ENCODE measurements at regions not wholly inside any gene's neighbourhood (a gene's known extent, or its start where the extent isn't known, plus 50 kb on each side); places are given as distances from the start of the nearest gene placed in this dataset.

- no peak for TF ChIP-seq CTCF (conservative IDR thresholded peaks at IDR 0.05; ENCODE audit: low read depth, low read length)
- no peak for TF ChIP-seq MXI1 (IDR thresholded peaks at IDR 0.05; ENCODE audit: borderline replicate concordance, low read depth, low read length)
- TF ChIP-seq NFE2L2 (IDR thresholded peaks at IDR 0.05; ENCODE audit: low read depth, low read length): no peak
- no peak for TF ChIP-seq ELK1 (IDR thresholded peaks at IDR 0.05; ENCODE audit: borderline replicate concordance, low read depth, low read length)
- TF ChIP-seq MAZ (IDR thresholded peaks at IDR 0.05; ENCODE audit: borderline replicate concordance, low read depth, low read length): no peak
- TF ChIP-seq BHLHE40 (IDR thresholded peaks at IDR 0.05; ENCODE audit: low read depth, low read length): no peak
- no peak for TF ChIP-seq POLR2A (IDR thresholded peaks at IDR 0.05; ENCODE audit: low read depth, low read length)
- TF ChIP-seq SMC3 (IDR thresholded peaks at IDR 0.05; ENCODE audit: low read depth, low read length): no peak
- no peak for TF ChIP-seq CEBPB (IDR thresholded peaks at IDR 0.05; ENCODE audit: low read depth, low read length)
- TF ChIP-seq CHD1 (IDR thresholded peaks at IDR 0.05; ENCODE audit: low read depth, low read length): no peak
- no peak for TF ChIP-seq MAFK (IDR thresholded peaks at IDR 0.05; ENCODE audit: low read depth, low read length)
- no peak for TF ChIP-seq FOS (IDR thresholded peaks at IDR 0.05; ENCODE audit: low read depth, low read length)
- no peak for TF ChIP-seq USF2 (IDR thresholded peaks at IDR 0.05; ENCODE audit: low read depth, low read length)
- Histone ChIP-seq H2AFZ (replicated peaks; ENCODE audit: low read length, poor library complexity) (no peak overlapping the region), H4K20me1 (ENCODE audit: insufficient read depth, low read length) (no peaks in the 10 kb centered on the region), H2BK5ac (ENCODE audit: low read depth, low read length, poor library complexity, severe bottlenecking) (no peak overlapping the region), H2BK120ac (ENCODE audit: low read depth, low read length) (no peak overlapping the region), H2AK5ac (ENCODE audit: low read depth, low read length) (no peak overlapping the region), H3K9me3 (ENCODE audit: control insufficient read depth, insufficient read depth, low read length) (no peaks in the 10 kb centered on the region), H3K36me3 (ENCODE audit: control insufficient read depth, insufficient read depth, low read length) (no peaks in the 10 kb centered on the region), H3K23ac (ENCODE audit: low read depth, low read length) (no peak overlapping the region), H4K8ac (ENCODE audit: low read depth in 2 of 2, low read length in 2 of 2) (no peak overlapping the region), H3K27ac (ENCODE audit: insufficient read depth, low read length) (no peak overlapping the region), H3K79me1 (ENCODE audit: low read depth in 1 of 2, low read length in 2 of 2) (no peaks in the 10 kb centered on the region), H3K9ac (ENCODE audit: low read depth, low read length) (no peak overlapping the region), H2BK20ac (ENCODE audit: low read depth, low read length) (no peak overlapping the region), H3K4me1 (ENCODE audit: control insufficient read depth, insufficient read depth, low read length) (no peaks in the 10 kb centered on the region), H3K4me3 (ENCODE audit: insufficient read depth, low read depth, low read length) (no peak overlapping the region), H4K91ac (ENCODE audit: insufficient read depth, low read depth, low read length) (no peak overlapping the region), H3K4me2 (ENCODE audit: low read depth, low read length) (no peak overlapping the region), H3K27me3 (ENCODE audit: control insufficient read depth, insufficient read depth, low read length) (no peaks in the 10 kb centered on the region), H3K4ac (ENCODE audit: low read depth, low read length) (no peak overlapping the region), H2AK9ac (replicated peaks; ENCODE audit: low read depth, low read length, poor library complexity) (no peak overlapping the region), H3K18ac (ENCODE audit: low read depth, low read length) (no peak overlapping the region), H2BK15ac (ENCODE audit: low read depth, low read length) (no peak overlapping the region), H3K14ac (replicated peaks; ENCODE audit: low read depth, low read length) (no peak overlapping the region), H3K9me1 (ENCODE audit: insufficient read depth, low read length) (no peaks in the 10 kb centered on the region), H4K5ac (ENCODE audit: low read depth, low read length) (no peak overlapping the region), H3K56ac (ENCODE audit: extremely low read depth, insufficient read depth, low read length) (no peak overlapping the region)
- intact Hi-C loops (cut with micrococcal nuclease) (no loop called here), in situ Hi-C loops (cut with MboI; ENCODE audit: low sequenced_read_pairs) (loop anchor here (25.0 kb wide), 1 partner anchor 892 kb away; no protein-coding TSS in a partner anchor), dilution Hi-C loops (cut with HindIII; ENCODE audit: low sequenced_read_pairs, unreplicated experiment) (no loop called here)
- CTCF ChIA-PET: no interaction called here
- BruUV-seq (replicated peaks): no TSS peak
- ATAC-seq (ENCODE audit: low read depth) (no peak), DNase-seq (no peak)
- POLR2A ChIA-PET (ENCODE audit: unreplicated experiment): no interaction called here
These were observed 96.5 kb upstream of the SLCO6A1 start for GRCh38 chr5:102595332-102595731.

Data from IMR-90 (cell line).